VCaP (cell line): ENCODE measurements at regions not wholly inside any gene's neighbourhood (a gene's known extent, or its start where the extent isn't known, plus 50 kb on each side); places are given as distances from the start of the nearest gene placed in this dataset.

Experiments
- H3K27ac ChIP-seq: fragments of 450-650 bp; 2 replicates; pipeline ENCODE4 v1.5.1; 2017
- TF ChIP-seq, protein P1 (sequence below): fragments of 450-650 bp; conservative IDR thresholded peaks from 2 replicates; pipeline ENCODE4 v1.5.1; 2017; ENCODE audit warnings: mild to moderate bottlenecking, moderate library complexity

DNA sequence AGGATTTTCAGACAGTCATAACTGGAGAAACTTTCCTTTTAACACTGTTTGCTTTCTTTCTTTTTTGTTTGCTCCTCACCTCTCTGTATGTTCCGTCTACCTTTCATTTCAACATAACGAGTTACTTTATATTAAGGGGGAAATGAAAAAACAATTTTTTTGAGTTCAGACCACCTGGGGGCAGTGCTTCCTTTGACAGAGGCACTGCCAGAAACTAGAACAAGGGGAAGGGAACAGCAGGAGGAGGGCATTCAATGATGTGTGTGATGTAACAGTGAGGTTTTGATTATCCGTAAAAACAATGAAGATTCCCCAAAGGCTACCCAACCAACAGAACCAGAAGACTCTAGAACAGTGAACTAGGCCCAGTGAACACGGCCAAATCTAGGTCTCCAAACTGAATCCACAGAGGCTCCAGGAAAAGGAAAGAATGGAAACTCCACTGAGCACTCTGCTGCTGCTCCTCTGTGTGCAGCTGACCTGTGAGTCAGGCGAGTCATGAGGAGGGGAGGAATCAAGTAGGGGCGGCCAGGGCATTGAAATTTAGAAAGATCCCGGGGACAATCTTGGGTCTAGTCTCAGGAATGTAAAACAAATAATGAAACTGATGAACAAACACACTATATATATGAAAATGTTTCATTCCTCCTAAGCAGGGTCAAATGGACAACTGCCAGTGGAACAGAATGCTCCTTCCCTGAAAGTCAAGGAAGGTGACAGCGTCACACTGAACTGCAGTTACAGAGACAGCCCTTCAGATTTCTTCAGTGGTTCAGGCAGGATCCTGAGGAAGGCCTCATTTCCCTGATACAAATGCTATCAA lies 323.5 kb downstream of the DAD1 start:
- TF ChIP-seq, protein P1, sequence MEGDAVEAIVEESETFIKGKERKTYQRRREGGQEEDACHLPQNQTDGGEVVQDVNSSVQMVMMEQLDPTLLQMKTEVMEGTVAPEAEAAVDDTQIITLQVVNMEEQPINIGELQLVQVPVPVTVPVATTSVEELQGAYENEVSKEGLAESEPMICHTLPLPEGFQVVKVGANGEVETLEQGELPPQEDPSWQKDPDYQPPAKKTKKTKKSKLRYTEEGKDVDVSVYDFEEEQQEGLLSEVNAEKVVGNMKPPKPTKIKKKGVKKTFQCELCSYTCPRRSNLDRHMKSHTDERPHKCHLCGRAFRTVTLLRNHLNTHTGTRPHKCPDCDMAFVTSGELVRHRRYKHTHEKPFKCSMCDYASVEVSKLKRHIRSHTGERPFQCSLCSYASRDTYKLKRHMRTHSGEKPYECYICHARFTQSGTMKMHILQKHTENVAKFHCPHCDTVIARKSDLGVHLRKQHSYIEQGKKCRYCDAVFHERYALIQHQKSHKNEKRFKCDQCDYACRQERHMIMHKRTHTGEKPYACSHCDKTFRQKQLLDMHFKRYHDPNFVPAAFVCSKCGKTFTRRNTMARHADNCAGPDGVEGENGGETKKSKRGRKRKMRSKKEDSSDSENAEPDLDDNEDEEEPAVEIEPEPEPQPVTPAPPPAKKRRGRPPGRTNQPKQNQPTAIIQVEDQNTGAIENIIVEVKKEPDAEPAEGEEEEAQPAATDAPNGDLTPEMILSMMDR, result peak; percentile 45
- no peak overlapping the region for H3K27ac ChIP-seq

DNA sequence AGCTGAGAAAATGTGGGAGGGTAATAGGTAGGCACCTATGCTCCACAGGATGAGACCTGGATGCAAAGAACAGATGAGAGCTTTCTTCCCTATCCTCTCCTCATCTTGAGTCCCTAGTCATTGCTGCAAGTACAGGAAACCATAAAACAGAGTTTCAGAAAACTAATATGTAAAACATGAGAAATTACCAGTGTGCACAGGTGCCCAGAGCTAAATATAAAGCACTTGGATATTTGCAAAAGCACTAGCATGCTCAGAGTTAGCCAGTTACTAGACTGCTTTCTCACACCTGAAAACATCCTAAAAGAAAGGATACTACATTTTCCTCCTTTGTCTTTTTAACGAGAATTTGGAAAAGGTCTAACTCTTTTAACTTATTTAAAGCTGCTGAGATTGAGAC lies 324.3 kb downstream of the DAD1 start:
- TF ChIP-seq, protein P1, result no peak
- H3K27ac ChIP-seq, result no peak overlapping the region

DNA sequence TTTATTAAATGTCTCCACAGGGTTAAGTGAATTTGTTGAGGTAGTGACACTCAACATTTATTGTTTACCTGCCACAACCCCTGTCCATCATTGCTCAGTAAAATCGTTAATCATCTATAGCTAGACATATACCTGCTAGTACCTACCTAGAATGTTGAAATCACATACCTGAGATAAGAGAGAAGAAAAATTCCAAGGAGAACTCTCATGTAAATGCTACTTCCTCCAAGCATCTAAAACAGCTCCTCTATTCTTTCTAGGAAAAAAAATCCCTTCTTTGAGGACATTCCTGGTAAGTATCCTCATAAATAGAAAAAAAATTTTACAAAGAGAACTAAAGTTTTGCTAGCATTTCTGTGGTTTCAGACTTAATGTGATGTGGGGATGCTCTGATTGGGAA lies 325.1 kb downstream of the DAD1 start:
- H3K27ac ChIP-seq, result no peak overlapping the region
- TF ChIP-seq, protein P1, result no peak

DNA sequence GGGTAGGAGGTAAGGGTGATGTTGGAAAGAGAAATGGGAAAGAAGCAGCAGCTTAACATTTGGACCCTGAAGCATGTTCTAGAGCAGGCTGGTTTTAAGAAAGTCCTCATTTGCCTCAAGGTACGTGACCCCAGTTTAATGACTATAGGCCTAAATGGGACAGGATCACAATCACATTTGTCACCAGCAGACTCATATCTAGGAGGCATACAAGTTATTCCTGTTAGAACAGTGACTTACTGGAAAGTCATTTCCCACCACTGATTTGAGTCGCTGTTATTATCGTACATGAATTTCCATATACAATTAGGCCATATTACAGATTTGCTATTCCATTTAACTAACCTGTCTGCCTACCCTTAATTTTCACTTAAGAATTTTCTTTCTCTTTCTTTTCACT lies 326.1 kb downstream of the DAD1 start:
- TF ChIP-seq, protein P1, result no peak
- H3K27ac ChIP-seq, result no peak overlapping the region

DNA sequence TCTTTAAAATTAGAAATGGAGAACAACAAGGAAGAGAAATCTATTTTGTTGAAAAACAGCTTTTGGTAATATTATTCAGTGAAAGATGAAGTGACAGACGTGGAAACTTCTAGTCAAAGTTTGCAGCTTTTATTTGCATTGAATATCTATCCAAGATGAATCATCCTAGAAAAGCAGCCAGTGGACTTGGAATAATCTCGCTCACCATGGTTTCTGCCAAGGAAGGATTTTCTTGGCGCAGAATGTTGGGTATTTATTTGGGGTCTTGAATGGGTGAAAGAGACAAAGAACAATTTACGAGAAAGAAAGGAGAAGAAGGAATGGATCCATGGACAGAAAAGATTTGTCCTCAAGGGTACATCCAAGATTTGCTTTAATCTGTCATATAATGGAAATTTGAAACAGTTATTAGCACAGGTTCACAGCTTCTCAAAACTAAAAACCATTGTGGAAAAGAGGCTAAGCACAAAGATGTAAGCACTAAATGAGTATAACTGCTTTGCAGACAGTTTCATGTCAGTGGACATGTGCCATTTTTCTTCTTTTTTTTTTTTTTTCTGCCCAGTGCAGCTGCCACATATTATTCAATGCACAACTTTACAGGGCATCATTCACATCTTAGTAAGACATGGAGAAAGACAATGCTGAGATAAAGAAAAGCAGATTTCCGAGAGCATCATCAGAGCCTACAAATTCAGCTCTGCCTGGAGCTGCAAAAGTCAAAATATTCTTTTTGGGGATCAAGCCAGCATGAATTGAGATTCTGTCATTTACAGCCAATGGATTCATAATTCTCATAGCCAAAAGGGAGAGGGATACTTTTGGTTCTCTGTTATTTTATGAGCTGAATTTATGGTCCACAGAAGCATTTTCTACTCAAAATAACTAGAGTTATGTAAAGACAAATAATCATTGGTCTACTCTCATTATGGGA lies 333.7 kb downstream of the DAD1 start:
- TF ChIP-seq, protein P1, result no peak
- no peak overlapping the region for H3K27ac ChIP-seq

DNA sequence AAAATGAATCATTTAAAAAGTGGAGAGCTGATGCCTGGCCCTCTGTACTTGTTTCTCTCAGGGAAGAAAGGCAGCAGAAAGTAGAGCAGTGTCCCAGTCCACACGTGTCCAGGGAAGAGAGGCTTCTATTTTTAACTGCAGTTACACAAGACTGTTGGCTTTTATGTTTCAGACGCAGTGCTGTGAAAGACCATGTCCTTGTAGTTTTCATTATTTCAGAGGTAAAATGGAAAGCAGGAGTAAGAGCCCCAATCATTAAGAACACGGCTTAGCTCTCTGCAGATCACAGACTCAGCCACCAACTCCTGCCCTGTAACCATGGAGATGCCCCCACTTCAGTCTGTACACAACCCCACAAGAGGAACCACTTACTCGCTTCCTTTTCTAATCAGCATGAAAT lies 336.3 kb downstream of the DAD1 start:
- TF ChIP-seq, protein P1, result no peak
- no peak overlapping the region for H3K27ac ChIP-seq

DNA sequence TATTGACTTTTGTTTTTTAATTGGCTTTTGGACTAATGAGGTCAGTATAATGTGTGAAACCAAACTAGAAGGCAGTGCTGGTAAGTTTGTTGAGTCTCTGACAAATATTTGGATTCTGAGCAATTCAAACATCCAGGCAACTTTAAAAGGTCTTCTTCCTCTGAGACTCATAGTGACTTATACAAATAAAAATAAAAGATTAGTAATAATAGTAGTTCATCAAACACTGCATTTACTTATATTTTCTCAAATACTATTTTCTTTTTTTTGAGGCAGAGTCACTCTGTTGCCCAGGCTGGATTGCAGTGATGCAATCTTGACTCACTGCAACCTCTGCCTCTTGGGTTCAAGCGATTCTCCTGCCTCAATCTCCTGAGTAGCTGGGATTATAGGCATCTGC lies 337.9 kb downstream of the DAD1 start:
- TF ChIP-seq, protein P1, result no peak
- H3K27ac ChIP-seq, result no peak overlapping the region
